SJCRH30 (cell line): ENCODE measurements at regions not wholly inside any gene's neighbourhood (a gene's known extent, or its start where the extent isn't known, plus 50 kb on each side); places are given as distances from the start of the nearest gene placed in this dataset.

ENCODE experiments used
- DNase-seq, 2 experiments: peaks; one replicate each; pipeline ENCODE4 v3.0.0-alpha.2; 2015 to 2020
- H3K27ac ChIP-seq: fragments of 250-450 bp; sonication (Bioruptor Pico); 2 replicates; pipeline ENCODE4 v1.5.1; 2020; ENCODE audit warnings: mild to moderate bottlenecking, moderate library complexity
- H3K27me3 ChIP-seq: fragments of 250-450 bp; sonication (Bioruptor Pico); 2 replicates; pipeline ENCODE4 v1.5.1; 2020; ENCODE audit warnings: mild to moderate bottlenecking, moderate library complexity
- H3K36me3 ChIP-seq: fragments of 250-450 bp; sonication (Bioruptor Pico); 2 replicates; pipeline ENCODE4 v1.5.1; 2020; ENCODE audit warnings: mild to moderate bottlenecking, moderate library complexity
- H3K4me1 ChIP-seq: fragments of 250-450 bp; sonication (Bioruptor Pico); 2 replicates; pipeline ENCODE4 v1.5.1; 2020; ENCODE audit warnings: mild to moderate bottlenecking, moderate library complexity
- H3K4me3 ChIP-seq: fragments of 250-450 bp; sonication (Bioruptor Pico); 2 replicates; pipeline ENCODE4 v1.5.1; 2020; ENCODE audit warnings: mild to moderate bottlenecking, moderate library complexity
- H3K9me3 ChIP-seq: fragments of 250-450 bp; sonication (Bioruptor Pico); replicated peaks from 2 replicates; pipeline ENCODE4 v1.5.1; 2020; ENCODE audit warnings: mild to moderate bottlenecking, moderate library complexity

DNA sequence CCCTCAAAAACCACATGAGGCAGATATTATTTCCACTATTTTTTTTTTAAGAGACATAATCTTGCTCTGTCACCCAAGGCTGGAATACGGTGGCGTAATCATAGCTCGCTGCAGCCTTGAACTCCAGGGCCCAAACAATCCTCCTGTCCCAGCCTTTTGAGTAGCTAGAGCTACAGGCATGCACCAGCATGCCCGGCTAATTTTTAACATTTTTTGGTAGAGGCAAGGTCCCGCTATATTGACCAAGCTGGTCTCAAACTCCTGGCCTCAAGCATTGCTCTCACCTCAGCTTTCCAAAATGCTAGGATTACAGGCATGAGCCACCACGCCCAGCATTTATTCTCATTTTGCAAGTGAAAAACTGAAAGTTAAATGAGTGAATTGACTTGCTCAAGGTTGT lies 50.8 kb upstream of the PIAS1 start:
- H3K4me1 ChIP-seq: no peaks in the 10 kb centered on the region
- H3K4me3 ChIP-seq: no peak overlapping the region
- H3K9me3 ChIP-seq: no peaks in the 10 kb centered on the region
- H3K27me3 ChIP-seq: no peaks in the 10 kb centered on the region
- H3K27ac ChIP-seq: no peak overlapping the region
- DNase-seq: no peak
- H3K36me3 ChIP-seq: no peaks in the 10 kb centered on the region
